ENCODE measurements at regions not wholly inside any gene's neighbourhood (a gene's known extent, or its start where the extent isn't known, plus 50 kb on each side); places are given as distances from the start of the nearest gene placed in this dataset.
"Not testable (repeated sequence)": the region's sequence is repeated elsewhere in the genome, so short reads cannot be mapped to it uniquely, and the experiment has no call there.

DNA sequence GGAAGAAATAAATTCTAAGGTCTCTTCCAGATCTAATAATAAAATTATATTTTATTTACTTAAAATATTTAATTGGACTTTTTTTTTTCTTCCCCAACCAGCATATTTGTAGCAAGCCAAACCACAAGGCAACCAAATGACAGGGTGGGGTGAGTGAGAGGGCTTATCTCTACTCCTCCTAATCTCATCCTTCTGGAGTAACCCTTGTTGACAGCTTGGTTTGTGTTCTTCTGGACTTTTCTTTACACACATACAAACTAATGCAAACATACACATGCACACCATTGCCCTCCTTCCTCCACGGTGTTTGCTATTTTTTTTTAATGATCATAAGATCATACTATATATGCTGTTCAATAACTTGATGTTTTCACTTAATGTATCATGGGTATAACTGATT lies 383.1 kb downstream of the DLEU7 start:
- no peak for DNase-seq

DNA sequence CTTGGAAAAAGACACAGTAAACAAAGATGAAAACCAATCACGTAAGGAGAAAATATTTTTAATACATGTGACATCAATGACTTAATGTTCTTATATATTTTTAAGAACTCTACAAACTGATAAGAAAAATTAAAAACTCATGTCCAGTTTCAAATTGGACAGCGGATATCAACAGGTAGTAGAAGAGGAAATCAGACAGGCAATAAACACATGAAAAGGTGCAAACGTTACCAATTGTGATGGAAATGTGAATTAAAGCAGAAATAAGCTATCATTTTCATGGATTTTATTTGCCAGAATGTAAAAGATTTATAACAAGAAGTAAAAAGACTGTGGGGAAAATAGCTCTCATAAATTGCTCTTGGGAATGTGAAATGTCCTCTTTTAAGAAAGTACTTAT lies 382.3 kb downstream of the DLEU7 start:
- DNase-seq = no peak

DNA sequence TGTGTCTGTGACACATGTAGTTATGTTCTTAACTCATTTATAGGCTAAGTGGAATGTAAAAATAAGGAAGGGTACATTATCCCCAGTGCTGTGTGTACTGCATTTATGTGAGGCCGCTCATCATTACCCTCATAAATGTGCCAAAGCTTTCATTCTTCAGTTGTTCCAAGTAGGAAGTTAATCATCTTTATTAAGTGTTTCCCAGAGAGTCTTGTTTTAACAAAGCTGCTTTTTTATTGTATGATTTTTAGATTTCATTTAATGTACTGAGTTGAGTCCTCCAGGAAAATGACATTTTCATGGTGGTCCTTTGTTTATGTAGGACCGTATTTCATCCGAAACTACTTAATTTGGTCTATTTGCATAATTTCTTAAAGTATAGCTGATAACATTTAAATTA lies 379.8 kb downstream of the DLEU7 start:
- no peak for DNase-seq

DNA sequence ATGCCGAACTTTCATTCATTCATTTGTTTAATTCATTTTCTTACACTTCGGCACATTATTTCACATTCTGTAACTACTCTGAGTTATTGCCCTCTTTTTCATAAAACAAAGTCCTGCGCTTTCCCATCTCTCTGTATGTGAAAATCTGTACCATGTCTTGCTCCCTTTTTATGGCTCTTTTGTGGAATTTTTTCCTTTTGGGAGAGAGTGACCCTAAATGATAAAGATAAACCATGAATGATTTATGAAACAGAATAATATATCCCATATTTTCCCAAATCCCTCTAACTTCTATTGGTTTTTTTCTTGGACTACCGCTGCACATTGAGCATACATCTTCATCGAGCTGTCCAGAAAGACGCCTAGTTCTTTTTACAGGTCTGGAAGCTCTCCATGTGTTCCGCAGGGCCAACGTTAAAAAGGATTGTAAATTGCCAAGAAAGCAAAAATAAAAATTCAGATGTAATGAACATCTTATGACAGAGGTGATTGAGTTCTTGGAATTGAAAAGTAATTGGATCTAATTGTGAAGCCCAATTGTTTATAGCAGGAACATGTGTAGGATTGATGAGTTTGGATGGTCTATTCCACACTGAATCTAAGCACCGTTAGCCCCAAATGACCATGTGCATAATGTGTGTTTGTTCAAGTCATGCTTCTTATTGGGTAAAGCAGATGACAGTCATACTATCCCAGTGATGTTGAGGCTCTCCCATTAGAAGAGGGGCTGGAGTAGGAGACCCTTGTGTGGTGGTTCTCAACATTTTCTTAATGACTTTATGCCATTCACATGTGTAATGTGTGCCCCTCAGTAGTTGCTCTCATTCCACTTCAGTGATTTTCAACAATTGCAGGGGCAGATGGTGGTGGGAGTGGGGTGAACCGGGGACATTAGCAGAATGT lies 378.9 kb downstream of the DLEU7 start:
- no peak for DNase-seq

DNA sequence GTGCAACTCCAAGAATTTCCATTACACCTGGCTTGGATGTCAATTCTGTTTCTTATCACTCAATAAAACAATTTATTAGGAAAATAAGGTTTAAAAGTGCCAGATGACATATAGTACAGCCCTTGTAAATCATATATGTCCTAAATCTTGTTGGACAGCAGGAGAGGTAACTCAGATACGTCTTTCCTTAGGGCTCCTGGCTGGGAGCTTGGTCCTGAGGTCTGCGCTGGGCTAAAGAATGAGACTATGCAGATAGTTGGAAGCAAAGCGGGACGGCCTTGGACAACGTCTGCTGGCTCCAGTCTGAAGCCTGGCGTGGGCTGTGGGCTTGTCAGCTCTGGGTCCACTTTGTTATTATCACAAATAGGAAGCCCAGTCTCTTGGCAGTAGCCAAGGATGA lies 377.0 kb downstream of the DLEU7 start:
- DNase-seq = no peak

DNA sequence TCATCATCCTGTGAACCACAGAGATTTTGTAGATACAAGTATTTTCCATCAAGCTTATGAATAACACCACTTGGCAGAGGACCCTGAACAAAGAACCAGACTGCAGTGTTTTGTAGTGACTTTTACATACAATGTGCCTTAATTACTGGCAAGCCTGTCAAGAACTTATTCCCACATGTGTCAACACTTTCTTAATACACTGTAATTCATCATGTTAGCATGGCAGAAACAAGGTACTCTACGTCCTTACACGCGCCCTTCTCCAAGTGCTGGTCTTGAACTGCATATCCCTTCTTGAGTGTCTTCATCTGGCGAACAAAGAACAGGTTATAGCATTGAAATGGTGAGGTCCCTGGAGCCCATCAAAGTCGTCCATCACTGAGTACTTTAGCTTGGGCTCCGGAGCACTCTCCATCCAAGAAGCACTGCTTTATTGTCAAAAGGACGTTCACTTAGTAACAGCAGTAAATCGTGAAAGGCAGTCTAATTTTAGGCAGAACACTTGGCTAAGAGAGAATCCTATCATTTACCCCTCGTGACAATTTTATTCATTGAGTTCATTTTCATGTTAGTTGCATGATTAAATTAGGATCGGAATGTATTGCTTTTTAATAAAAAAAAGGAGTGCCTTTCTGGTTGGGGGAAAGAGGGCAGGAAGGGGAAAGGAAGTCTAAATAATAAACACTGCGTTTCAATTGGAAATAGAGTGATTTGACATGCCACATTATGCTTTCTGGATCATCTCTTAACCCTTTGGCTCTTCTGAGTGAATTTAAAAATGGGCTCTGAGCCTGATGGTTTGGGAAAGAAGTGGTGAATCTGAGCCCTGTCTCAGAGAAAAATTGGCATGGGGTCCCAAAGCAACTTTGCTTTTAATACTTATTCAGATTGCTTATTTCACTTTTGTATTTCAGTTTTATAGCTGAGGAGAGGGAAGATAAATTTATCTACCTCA lies 376.1 kb downstream of the DLEU7 start:
- DNase-seq = no peak

DNA sequence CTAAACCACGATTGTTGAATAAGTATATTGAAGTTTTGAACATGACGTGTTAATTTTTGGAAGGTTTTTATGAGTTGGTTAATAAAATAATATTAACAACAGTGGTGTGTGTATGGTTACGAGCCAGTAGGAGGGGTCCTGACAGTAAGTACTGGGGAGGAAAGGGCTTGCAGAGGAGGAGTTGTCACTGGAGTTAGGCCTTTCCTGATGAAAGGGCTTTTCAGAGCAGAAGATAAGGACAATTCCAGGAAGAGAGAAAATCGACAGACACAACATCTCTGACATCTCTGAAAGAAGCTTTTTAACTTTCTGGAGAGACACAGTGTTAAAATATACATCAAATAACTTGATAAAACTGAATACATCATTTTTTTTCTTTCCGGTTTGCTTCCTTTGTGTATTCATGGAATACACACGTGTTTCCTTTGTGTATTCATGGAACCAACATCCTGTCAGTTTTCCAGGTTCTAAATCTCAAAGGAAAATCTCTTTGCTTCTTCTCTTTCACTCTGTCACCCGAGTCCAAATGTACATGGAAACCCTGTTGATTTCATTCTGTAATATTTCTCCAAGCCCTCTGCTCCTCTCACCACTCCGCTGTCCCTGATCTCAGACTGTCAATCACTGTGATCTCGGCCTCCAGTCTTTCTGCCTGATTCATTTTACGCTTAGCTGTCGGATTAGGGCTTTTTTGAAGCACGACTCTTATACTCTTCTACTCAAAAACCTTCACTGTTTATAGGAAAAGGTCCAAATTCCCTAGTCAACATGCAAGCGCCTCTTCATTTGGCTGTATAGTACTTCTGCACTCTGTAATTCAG lies 374.4 kb downstream of the DLEU7 start:
- no peak for DNase-seq

DNA sequence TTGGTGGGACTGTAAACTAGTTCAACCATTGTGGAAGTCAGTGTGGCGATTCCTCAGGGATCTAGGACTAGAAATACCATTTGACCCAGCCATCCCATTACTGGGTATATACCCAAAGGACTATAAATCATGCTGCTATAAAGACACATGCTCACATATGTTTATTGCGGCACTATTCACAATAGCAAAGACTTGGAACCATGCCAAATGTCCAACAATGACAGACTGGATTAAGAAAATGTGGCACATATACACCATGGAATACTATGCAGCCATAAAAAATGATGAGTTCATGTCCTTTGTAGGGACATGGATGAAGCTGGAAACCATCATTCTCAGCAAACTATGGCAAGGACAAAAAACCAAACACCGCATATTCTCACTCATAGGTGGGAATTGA lies 370.4 kb downstream of the DLEU7 start:
- not testable (repeated sequence) for DNase-seq

DNA sequence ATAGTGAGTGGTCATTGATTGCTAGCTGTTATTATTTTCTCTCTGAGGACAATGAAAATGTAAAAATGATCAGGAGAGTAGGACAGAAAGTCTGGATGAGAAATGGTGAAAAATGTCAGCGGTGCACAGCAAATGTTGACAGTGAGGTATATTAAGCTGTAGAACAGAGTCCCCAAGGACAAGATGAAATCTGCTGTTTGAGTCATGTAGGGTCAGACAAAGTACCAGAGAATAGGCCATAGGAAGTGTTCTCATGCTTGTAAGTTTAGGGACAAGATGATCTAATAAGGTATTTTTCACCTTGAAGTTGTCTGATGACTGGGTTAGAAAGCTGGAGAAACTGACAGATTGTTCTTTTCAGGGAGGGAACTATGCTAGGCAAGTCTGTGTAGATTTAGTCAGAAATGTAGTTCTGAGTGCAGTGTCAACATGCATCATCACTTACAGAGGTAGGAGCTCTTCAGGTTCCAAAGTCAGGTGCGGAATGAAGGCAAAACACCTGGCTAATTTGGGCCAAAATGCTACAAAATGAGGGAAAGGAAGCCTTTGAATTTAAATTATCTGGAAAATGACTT lies 369.3 kb downstream of the DLEU7 start:
- no peak for DNase-seq

DNA sequence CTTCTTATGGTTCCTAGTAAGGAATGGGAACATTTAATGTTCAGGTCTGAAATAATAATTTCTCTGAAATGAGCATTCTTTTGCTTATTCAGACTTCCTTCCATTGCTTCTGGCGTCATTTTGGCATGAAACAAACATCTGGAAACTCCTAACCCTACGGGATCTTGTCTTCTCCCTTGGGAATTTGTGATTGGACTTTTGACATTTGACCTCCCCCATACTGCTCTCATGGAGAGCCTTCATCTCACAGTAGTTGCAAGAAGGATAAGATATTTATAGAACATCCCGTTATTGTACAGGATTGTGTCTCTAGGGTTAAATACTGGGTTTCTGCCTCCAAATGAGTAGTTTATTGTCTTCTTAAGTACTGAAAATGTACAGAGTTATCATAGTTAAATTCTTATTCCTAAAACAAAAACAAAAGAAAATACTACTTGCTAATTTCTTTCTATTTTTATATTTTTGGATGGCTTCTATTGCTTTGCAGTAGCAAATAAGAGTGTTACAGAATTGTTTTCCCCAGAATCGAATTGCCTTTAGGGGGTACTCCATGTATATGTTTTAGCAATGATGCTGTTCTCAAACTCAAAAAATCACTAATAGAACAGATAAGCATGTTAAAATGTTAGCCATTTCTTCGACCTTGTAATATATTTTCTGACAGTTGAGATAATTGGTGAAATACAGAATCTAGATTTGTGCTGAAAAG lies 366.8 kb downstream of the DLEU7 start:
- DNase-seq = no peak

DNA sequence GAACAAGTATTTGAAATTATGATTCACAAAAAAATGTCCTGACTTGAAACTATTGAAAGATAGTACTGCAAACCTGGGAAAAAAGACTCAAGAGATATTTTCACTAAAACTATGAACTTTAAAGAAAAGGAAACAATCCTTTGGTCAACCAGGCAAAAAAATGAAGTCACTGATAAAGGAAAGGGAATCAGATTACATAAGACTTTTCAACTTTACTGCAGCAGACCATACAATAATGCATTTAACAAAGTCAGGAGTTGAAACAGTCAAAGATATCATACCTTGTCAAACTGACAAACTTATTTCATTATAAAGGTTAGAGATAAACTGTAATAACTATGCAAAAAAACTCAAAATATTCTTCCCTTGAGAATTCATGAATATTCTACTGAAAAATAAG lies 361.6 kb downstream of the DLEU7 start:
- no peak for DNase-seq

DNA sequence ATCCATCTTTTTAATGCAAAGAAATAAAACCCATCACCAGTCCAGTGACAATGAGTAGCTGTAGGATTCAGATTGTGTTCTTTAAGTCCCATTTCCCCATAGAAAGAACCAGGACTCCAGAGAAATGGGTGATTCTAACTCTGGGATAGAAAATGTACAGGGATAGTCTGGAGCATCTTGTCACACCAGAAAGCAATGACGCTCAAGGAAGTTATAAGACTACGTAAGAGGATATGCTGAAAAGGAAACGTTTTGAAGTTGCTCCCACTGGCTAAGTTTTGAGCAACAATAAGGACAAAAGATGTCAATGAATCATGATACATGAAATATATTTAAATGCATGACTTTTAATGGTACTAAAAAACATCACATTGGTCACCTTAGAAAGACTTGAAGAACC lies 360.1 kb downstream of the DLEU7 start:
- DNase-seq = no peak

DNA sequence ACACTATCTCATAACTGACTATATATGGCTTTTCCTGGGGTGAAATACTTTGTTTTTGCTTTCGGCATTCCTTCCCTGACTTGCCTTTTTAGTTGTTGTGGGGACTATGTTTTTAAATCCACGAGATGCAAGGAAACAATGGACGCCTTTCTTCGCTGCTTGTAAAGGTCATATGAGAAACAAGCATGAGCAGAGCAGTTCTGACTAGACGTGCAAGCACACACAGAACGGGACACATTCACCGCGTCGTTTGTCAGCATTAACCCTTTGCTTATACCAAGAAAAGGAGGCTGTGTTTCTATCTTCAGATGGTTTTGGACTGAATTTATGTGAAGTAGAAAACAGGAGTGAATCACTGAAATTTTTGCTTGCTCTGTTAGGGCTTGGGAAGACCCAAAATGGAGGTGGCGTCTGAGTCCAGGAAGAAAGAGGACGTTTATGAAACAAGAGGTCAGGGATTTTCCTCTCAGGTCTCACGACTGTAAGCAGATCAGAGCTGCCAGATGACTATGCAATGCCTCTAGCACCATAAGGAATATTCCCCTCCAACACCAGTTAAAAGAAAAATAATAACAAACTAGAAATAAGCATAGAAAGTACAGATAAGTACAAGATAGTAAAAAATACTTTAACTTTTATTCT lies 358.9 kb downstream of the DLEU7 start:
- no peak for DNase-seq

DNA sequence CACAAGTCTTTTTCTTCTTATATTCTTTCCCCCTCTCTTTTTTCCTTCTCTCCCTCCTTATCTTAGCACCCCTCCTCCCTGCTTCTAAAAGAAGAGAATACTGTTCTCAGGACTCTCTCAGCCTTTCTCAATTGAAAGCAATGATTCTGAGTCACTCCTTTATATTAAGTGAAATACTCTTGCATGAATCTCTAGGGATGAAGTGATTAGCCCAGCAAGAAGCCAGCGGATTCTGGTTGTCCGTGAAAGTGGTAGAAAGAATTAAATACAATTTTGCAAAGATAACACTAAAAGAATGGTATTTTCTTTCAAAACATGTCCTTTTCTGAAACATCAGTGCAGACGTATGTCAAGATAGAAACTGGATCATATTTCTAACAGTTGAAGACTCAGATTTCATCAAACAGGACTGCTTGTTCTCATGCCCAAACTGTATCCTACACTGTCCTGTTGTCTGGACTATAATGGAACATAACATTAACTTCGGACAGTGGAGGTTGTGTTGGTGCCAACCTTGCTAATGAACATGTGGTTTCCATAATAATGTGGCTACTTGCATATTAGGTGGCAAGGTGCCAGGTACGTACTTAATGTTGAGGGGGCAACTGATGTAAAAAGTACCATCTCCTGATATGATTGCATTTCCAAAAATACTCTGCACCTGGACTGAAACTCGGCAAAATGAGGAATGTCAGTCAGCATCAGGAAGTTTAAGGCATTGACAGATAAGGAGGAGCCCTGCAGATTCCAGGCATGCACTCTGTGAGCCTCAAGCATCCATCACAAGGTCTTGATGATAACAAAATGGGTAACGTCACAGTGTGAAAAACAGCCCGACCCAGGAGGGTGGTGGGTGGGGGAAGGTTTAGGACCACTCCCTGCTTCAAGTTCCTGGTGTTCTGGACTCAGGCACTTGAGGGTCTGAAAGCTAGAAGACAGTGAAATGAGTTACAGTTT lies 357.2 kb downstream of the DLEU7 start:
- DNase-seq = no peak

DNA sequence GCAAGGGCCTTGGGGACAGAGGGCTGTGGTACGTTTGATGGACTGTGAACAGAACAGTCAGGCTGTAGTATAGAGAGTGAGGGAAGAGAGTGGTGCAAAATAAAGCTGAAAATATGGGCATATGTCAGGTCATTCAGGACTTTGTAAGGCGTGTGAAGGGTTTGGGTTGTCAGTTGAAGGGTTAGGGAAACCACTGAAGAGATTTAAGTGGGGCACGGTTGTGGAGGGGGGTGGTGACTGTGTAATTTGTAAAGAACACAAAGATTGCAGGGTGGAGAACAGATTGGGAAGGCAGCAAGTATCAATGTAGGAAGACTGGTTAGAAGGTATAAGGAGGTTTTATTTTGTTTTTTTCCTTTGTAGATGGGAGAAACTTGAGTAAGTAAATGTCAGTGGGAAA lies 349.8 kb downstream of the DLEU7 start:
- no peak for DNase-seq

DNA sequence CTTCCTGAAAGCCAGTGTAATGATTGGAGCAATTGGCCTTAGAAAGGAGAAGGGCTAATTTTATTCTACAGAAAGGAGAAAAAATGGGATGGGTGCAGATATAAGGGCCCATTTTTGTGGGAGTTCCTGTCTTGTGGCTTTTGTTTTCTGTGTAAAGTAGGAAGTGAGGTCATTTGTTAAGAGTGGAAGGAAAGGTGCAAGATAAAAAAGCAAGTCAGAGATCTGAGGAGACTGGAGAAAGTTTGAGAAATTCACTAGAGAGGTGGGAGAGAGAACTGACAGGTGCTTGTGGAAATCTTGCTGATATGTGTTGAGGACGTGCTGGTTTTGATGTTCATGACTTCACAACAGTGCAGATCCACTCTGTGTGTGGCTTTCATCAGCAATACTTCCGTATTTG lies 349.4 kb downstream of the DLEU7 start:
- DNase-seq = no peak

DNA sequence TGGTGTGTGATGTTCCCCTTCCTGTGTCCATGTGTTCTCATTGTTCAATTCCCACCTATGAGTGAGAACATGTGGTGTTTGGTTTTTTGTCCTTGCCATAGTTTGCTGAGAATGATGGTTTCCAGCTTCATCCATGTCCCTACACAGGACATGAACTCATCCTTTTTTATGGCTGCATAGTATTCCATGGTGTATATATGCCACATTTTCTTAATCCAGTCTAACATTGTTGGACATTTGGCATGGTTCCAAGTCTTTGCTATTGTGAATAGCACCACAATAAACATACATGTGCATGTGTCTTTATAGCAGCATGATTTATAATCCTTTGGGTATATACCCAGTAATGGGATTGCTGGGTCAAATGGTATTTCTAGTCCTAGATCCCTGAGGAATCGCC lies 340.3 kb downstream of the DLEU7 start:
- not testable (repeated sequence) for DNase-seq

DNA sequence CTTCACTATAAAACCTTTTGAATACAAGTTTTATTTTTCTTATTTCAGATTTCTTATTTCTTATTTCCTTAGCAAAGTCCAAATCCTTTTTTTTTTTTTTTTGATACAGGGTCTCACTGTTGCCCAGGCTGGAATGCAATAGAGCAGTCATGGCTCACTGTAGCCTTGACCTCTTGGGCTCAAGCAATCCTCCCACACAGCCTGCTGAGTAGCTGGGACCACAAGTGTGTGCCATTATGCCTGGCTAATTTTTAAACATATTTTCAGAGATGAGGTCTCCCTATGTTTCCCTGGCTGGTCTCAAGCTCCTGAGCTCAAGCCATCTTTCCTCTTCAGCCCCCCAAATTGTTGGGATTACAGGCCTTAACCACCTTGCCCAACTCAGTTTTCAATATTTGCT lies 334.3 kb downstream of the DLEU7 start:
- no peak for DNase-seq

DNA sequence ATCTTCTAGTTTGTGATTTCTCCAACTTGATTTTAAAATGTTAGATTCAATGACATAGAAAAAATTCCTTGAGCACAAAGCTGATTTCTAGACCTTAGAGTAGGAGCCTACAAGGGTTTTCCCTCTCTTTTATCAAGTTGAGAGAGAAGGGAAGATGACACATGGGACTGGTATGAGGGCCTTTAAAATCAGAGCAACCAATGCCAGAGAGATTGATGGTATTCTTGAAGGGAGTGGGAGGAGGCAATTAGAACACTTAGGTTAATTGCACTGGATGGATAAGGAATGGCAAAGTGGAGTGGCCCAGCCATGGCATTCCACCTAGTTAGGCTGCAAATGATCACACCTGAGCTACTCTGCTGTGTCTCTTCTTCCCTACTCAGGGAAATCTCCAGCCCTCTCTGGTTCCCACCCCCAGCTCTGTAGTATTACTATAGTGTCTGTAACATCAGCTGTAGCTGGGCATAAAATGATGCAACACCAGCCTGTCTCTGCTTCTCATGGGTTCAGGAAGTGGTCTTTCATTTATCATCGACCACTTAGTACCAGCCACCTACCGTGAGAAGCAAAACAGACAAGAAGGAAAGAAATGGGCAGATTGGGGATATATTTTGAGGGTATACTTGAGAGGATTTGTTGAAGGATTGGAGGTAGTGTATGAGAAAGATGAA lies 333.6 kb downstream of the DLEU7 start:
- DNase-seq = no peak

All from NCI-H1417 treated with DMSO at 0.1 percent for 48 hours (cell line).